Posterior vena cava (tissue), 2 donors: ENCODE measurements at regions not wholly inside any gene's neighbourhood (a gene's known extent, or its start where the extent isn't known, plus 50 kb on each side); places are given as distances from the start of the nearest gene placed in this dataset.
A peak's percentile ranks its signal among the peaks of the same experiment; 100 is the strongest.

Source experiments
- DNase-seq: peaks from one replicate; pipeline ENCODE4 v3.0.0-alpha.2; 2020; ENCODE audit warnings: low spot score
- intact Hi-C, 2 donors: fragments of 100-400 bp; cut with DNase I; formaldehyde crosslinking; loops; one replicate each; pipeline versions ENCODE4 v1.14.1 to v1.14.2; 2022 to 2023
- donor health status: DM: yes; HTN: yes; CAD: no.
- donor health status: DM: yes; HTN: yes; CAD: no.

DNA sequence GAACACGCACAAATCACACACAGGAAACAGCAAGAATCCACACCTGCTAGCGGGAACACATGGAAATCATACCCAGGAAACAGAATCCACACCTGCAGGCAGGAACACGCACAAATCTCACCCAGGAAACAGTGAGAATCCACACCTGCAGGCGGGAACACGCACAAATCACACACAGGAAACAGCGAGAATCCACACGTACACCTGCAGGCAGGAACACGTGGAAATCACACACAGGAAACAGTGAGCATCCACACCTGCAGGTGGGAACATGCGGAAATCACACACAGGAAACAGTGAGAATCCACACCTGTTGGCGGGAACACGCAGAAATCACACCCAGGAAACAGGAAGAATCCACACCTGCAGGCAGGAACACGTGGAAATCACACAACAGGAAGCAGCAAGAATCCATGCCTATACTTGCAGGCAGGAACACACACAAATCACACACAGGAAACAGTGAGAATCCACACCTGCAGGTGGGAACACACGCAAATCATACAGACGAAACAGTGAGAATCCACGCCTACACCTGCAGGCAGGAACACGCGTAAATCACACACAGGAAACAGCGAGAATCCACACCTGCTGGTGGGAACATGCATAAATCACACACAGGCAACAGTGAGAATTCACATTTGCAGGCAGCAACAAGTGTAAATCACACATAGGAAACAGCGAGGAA lies 108.6 kb downstream of the DLL1 start:
- DNase-seq, result peak; percentile 46
- intact Hi-C loops, result no loop called here

DNA sequence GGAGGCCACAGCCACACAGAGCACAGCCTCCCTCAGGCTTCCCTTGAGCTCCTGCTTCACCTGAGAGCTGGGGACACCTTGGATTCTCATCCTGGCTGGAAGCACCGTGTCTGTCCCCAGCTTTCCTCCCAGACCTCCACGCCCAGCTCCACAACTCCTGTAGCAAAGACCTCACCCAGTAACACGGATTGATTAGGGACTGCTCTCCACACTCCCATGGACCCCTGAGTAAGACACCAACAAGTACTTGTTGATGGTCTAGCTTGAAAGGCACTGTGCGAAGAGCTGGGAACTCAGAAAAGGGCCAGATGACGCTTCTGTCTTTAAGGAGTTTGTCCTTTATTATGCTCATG lies 109.6 kb downstream of the DLL1 start:
- intact Hi-C loops, result no loop called here
- DNase-seq, result no peak

DNA sequence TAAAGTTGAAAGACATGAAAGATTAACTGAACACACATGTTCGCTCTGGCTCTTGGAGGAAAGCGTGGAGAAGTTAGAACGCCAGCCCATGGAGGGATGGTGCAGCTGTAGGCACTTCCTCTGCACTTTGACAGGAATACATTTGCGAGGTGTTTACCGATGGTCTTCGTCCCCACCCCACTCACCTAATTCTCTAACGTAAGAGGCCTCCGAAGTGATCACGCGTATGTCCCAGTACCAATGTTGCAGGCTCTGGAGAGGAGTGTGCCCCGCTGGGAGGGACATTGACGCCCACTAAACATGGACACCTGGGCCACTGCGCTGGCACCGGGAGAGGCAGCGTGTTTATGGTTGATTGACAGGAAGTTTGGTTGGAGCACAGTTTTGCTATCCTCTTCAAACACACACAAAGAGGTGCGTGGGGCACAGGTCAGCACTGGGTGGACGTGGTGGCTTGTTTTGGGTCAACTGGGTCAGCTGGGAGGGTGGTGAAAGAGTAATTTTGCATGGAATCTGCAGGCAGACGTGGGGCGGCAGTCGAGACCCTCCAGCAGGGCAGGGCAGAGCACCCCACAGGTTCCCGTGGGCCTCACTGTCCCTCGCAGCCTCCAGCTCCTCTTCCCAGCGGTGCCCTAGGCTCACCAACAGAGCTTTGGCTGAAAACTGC lies 110.1 kb downstream of the DLL1 start:
- intact Hi-C loops, result no loop called here
- DNase-seq, result peak; percentile 52

DNA sequence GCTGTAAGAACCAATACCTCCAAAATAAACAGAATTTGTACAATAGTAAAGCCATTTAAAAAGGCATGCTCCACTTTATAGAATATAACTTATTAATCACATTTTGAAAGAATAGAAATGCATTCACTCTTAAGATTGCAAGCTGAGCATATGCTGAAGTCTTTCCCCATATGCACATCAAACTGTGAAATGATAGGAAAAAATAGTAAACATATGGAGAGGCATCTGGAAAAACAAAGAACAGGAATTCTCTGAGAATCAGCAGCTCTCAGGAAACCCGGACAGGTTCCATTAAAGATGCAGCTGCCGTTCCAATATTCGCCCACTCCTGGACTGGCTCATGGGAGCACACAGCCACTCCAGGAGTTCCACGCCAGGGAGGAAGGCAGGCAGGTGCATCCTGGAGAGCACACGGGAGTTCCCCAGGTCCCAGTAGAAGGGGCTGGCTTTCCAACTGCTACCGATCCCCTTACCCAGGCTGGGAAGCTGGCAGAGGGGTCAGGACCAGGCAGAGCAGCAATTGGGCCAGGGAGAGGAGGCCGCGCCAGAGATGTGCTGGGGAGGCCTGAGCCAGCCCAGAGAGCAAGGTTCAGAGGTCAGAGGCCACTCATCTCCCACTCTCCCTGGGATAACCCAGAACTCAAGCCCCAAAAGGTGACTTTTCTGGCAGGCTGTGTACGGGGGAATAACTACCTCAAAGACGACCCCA lies 111.1 kb downstream of the DLL1 start:
- DNase-seq, result peak; percentile 54

DNA sequence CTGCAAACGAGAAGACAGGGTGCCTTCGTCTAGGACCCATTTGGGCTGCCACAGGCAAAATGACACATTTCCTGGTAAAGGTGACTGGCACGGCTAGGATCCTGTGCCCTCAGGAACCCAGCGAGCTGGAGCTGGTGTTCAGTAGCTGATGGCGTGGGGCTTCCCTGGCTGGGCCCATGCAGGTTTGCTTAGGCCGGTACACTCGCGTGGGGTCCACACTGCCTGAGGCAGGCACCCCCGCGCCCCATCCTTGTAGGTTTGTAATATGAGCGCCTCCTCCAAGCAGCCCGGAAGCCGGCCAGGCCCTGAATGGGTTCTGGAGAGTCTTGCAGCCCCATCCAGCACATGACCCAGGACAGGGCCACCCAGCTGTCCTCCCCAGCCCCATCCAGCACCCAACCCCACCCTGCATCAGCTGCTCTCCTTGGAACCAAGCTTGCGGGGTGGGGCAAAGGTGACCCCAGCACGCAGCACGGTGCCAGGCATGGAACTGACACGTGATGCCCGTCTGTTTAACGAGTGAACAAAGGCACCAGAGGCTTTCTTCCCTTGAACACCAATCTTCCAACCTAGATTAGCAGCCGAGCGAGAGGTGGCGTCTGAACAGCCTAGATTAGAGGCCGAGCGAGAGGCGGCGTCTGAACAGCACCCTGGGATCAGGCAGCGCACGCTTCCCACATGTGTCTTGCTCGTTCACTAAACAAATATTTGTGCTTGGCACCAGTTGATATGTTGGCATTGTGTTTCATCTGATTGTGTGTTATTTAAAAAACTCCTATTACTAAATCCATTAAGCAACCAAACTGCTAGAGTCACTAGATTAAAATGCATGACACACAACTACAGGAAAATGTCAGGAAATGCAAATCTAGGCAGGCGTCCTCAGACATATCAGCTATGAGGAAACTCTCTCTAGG lies 112.1 kb downstream of the DLL1 start:
- peak; percentile 73 for DNase-seq
- intact Hi-C loops, result no loop called here

More for the DNA sequence above, 111.1 kb downstream of the DLL1 start:
- intact Hi-C loops, result no loop called here

DNA sequence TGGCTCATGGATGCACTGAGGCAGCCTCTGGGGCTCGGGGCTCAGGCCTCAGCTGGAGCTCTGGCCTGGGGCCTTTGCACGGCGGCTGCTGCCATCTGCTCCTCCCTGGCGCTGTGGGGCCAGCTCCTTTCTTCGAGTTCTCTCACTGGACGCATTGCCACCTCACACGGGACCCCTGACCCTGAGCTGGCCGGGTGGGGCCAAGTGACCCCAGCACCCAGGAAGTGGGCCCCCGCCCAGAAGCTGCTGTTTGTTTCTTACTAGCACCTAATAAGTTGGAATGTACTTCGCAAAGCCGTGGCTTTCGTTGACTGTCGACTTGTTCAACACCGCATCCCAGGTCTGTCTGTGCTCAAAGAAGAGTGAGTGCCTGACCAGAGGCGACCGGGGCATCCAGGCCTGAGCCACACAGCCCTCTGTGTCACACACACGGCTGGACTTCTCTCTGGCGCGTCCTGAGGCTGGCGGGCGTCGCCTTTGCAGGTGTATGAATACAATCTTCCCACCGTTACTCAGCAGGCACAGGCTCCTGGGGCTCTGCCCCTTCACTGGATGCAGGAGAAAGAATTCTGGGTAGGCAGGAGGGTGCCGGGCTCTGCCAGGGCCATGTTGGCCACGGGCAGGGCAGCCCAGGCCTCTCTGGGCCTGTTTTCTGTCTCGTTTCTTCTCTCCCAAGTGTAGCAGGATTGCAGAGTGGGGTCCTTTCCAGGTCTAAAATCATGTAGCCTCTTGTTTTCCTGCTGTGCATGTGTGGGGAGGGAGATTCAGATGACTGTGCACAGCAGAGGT lies 112.9 kb downstream of the DLL1 start:
- intact Hi-C loops, result no loop called here
- peak; percentile 77 for DNase-seq

DNA sequence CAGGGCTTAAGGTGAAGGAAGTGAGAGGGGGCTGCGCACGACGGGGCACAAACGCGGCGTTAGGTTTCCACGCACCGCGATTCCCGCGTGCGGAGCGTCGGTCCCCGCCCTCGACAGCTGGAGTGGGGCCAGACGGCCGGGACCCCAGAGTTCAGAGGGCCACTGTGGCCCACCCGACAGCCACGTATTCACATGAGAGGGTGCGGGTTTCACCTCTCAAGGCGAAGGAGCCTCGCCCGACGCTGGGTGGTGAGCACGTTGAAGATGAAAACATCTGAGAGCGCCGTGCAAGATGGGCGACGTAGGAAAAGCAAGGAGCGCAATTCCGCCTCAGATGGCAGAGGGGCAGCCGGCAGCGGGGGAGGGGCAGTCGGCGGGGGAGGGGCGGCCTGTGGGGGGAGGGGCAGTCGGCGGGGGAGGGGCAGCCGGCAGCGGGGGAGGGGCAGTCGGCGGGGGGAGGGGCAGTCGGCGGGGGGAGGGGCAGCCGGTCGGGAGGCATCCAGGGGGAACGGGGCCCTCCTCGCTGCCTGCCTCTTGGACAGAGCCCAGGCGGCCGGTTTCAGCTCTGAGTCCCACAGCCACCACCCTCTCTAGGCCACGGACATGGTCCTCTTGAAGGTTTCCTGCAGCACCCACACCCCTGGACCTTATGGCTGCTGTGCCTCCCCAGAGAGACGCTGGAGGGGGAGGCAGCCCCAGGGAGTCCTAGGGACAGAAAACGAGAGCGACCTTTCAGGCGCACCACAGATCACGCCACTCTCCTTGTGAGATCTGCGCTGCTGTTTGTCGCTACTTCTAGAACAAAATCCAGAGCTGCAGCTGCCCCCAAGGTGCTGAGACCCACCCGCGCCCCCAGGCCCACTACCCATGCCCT lies 113.7 kb downstream of the DLL1 start:
- intact Hi-C loops, result no loop called here
- peak; percentile 71 for DNase-seq

DNA sequence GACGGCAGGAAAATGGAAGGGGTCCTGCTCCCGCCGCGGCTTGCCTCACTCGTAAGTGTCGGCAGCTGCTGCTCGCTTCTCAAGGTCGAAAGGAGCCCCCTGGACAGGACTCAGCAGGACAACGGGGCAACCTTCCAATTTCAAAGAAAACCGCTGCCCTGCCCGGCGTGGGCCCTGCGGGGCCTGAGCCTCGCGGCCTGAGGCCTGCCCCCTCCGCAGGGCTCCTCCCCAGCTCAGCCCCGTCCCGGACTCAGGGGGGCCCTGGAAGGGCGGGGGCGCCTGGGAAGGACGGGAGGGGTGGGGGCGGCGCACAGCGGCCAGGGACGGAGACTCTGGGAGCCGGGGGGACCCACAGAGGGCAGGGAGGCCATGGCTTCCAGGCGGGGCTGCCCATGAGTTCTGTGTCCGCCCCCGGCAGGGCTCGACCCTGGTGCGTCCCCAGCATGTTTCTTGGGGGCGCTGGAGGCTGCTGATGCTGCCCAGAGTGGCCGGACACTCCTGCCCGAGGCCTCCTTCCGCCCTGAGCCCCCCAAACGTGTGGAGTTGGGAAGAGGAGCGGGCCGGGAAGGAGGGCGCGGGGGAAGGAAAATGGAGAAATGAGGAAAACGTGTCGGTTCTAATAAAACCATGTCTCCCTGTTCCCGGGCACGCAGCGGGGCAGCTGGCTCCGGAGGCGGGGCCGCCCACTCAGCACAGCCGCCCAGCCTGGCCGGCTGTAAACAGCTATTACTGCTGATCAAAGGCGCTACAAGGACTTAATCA lies 114.6 kb downstream of the DLL1 start:
- intact Hi-C loops, result no loop called here
- DNase-seq, result peak; percentile 78

DNA sequence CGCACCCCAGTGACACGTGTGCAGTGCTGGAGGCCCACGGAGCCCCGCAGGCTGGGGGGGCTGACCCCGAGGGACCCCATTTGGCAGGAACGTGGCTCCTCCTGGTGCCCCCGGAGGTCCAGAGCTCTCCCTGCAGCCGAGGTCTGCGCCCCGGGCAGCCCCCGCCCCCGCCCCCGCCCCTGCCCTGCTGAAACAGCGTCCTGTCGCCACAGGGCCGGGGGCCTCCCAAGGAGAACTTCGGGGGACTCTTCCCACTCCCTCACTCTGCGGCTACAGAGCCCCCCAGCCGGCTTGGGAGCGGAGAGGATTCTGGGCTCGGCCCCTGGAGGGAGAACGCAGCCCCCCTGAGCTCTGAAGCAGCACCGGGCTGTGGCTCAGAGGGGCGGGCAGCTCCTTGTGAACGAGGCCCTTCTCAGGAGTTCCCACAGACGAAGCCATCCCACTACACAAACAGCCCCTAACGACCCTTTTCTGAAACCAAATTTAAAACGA lies 115.2 kb downstream of the DLL1 start:
- DNase-seq, result peak; percentile 67
- intact Hi-C loops, result no loop called here

DNA sequence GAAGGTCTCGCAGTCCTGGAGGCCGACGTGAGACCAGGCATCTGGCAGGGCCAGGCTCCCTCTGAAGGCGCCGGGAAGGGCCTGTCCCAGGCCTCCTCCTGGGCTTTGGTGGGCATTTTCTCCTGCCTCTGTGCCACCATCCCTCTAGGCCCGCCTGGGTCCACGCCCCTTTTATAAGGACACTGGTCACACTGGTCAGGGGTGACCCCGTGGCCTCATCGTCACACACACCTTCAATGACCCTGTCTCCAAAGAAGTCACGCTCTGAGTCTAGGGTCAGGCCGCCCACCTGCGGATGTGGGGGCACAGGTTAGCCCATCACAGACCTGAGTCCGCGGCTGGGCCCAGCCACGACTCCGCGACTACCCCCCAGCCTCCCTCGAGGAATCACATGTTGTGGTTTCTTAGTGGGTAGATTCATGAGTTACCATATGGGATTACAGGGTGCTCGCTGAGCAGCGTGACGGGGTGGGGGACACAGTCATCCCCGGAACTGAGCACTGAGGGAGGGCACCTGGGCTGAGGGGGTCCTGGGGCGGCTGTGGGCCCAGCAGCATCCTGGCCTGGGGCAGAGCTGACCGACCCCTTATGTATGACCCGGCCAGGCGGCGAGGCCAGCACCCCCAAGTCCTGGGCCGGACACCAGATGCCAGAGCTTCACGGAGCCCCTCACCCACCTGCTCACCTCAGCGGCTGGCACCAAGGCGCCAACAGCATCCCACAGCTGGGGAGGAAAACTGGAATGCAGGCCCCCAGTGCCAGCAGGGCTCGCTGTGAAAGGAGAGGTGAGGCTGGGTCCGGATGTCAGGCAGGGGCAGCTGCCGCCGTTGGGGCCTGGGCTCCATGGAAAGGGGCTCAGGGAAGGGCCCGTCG lies 115.9 kb downstream of the DLL1 start:
- intact Hi-C loops, result no loop called here
- DNase-seq, result peak; percentile 78

DNA sequence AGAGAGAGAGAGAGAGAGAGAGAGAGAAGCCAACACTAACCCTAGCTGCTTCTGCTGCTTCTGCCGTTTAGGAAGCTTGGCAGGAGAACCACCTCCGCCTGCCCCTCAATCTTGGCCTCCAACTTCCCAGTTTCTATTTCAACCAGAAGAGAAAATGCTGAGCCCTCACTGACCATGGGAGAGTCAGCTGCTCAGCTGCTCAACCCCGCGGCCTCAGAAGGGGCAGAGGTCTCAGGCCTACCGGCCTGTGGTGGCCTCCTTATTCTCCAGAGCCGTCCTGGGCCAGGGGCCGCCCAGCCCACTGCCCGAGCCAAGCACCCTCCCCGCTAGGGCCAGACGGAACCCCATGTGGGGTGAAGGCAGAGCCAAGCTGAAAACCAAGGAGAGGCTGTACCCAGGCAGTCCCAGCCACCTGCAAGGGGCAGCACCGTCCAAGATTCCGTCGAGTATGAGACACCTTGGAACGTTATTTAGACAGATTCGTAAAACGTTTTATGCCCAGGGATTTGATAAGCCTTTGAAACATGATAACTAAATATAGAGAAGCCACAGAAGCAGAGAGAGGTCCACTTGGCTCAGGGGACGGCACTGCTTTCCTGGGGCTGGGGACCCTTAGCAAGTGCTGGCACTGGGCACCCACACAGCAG lies 116.6 kb downstream of the DLL1 start:
- intact Hi-C loops, result no loop called here
- peak; percentile 79 for DNase-seq

DNA sequence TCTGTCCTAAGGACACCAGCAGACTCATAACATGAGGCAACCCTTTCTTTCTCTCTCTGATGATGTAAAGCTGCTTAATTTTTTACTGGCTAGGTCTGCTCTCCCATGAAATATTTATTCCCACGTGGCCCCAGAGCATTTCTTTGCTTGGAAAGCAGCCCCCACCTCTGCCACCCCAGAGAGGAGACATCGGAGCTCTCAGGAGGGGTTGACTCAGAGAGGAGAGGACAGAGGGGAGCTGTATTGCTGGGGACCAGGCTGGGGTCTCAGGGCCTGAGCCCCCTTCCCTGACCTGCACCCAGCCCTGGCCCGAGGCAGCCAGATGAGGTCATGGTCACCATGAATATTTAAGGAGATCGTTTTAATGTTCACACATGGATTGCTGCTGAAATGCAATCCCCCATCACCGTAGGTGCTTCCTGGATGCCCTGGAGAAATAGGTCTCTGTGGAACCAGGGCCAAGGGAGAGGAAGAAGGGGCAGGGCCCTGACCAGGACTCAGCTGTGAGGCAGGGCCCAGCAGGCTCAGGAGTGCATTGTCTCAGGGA lies 117.5 kb downstream of the DLL1 start:
- DNase-seq, result no peak
- intact Hi-C loops, result no loop called here

DNA sequence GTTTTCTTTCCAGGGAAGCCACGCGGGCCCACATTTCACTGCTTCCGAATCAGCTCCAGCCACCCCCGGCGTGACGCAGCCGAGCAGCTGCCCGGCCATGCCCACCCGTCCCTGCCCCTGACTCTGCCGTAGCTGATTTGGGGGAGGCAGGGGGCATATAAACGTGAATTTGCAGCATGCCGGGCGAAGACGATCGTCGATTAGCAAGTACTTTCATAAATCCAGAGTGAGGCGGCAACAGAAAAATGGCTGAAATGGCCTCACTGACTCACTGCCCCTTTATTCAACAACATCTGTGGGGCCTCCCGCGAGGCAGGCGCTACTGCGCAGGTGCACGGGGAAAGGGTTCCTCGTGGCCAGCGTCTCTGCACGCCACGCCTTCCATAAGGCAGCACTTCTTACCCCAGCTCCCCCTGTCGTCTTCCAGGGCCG lies 118.0 kb downstream of the DLL1 start:
- DNase-seq, result no peak
- intact Hi-C loops, result no loop called here

DNA sequence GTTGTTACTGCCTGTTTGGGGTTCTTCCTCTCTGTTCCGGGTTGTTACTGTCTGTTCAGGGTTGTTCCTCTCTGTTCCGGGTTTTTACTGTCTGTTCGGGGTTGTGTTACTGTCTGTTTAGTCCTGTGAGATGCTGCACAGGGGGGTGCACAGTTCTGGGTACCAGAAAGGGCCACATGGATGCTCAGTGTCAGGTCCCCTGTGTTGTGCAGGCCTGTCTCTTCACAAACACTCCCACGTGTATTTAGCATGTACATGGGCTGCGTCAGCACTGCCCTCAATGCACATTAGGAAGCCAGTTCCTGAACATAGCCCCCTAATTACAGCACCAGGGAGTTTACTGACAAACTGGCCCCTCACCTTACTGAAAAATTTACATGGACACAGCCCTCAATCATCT lies 118.5 kb downstream of the DLL1 start:
- intact Hi-C loops, result no loop called here
- DNase-seq, result peak; percentile 24

DNA sequence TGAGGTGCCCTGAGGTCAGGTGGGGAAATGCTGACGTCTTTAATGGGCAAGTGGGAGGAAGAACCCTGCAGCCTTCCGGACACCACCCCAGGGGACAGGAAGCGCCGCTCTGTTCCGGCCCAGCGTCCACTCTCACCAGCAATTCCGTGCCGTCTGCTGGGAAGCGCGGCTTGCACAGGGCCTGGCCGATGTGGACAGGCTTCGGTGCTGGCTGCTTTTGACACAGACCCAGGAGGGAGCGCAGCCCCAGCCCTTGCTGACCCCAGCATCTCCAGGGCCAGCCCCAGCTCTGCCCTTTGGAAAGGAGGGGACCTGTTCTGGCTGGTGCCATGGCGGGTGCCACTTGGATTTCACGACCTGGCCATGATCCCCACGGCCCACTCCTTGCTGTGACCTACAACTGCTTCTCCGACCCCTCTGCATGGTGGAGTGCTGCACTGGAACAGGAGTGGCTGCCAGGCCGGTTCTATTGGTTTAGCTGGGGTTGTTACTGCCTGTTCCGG lies 123.2 kb downstream of the DLL1 start:
- intact Hi-C loops, result no loop called here
- peak; percentile 72 for DNase-seq
